T-cell (primary cell): ENCODE measurements at regions not wholly inside any gene's neighbourhood (a gene's known extent, or its start where the extent isn't known, plus 50 kb on each side); places are given as distances from the start of the nearest gene placed in this dataset.

ENCODE experiments used
- ATAC-seq, 4 experiments: fragments of 200-7000 bp in 3 of 4; fragments of 150-1000 bp in 1 of 4; cut with Tn5 transposase; replicated peaks in 1 of 4; 1 replicate in 3 of 4; 2 replicates in 1 of 4; pipeline ENCODE4 v1.10.0; 2021; ENCODE audit warnings: moderate library complexity in 3 of 4, mild to moderate bottlenecking in 2 of 4, moderate number of reproducible peaks in 1 of 4
- CTCF ChIA-PET, 2 donors: fragments of 300-600 bp; sonication (Branson Sonifier 250); formaldehyde crosslinking; loops; one replicate each; lab custom pipeline; 2022; ENCODE audit warnings: antibody characterized with exemption in 2 of 2; lab: Charles Lee
- POLR2A ChIA-PET, 2 donors: fragments of 300-600 bp; sonication (Branson Sonifier 250); formaldehyde crosslinking; loops; one replicate each; lab custom pipeline; 2022; ENCODE audit warnings: antibody characterized with exemption in 2 of 2; lab: Charles Lee
- DNase-seq, 35 experiments: peaks; one replicate each; pipeline versions ENCODE4 v3.0.0 to v3.0.0-alpha.2; 2013 to 2023
- H3K27ac ChIP-seq: one replicate; pipeline ENCODE4 v1.5.1; 2013; ENCODE audit warnings: low read length
- H3K27me3 ChIP-seq, 2 experiments: replicated peaks in 1 of 2; 1 replicate in 1 of 2; 2 replicates in 1 of 2; pipeline versions ENCODE4 v1.6.1 to v1.7.0; 2013; ENCODE audit warnings: low read length in 1 of 2, mixed read lengths in 1 of 2; ENCODE audit not compliant: control insufficient read depth in 2 of 2, insufficient read depth in 2 of 2; ENCODE audit errors: extremely low read depth in 1 of 2
- H3K36me3 ChIP-seq, 2 donors: 1 replicate in 1 of 2; 2 replicates in 1 of 2; pipeline versions ENCODE4 v1.6.1 to v1.7.0; 2013; ENCODE audit warnings: low read length in 1 of 2; ENCODE audit not compliant: control insufficient read depth in 2 of 2, insufficient read depth in 1 of 2; ENCODE audit errors: extremely low read depth in 1 of 2
- H3K4me1 ChIP-seq, 2 experiments: 1 replicate in 1 of 2; 2 replicates in 1 of 2; pipeline versions ENCODE4 v1.6.1 to v1.7.0; 2013; ENCODE audit warnings: low read length in 2 of 2, mixed read lengths in 1 of 2; ENCODE audit not compliant: insufficient read depth in 2 of 2, control insufficient read depth in 1 of 2; ENCODE audit errors: extremely low read depth in 1 of 2
- H3K4me3 ChIP-seq, 2 donors: 1 replicate in 1 of 2; 2 replicates in 1 of 2; pipeline versions ENCODE4 v1.5.1 to v1.7.0; 2013; ENCODE audit warnings: mild to moderate bottlenecking in 2 of 2, low read length in 1 of 2, moderate library complexity in 1 of 2; ENCODE audit not compliant: control insufficient read depth in 1 of 2; ENCODE audit errors: extremely low read depth in 1 of 2
- H3K9me3 ChIP-seq: 2 replicates; pipeline ENCODE4 v1.7.0; 2013
- H3K27ac Mint-ChIP-seq, 2 donors: one replicate each; pipeline ENCODE4 v1.8.0; 2020 to 2021; ENCODE audit warnings: mild to moderate bottlenecking in 2 of 2, mixed read lengths in 2 of 2
- H3K27me3 Mint-ChIP-seq, 2 donors: one replicate each; pipeline ENCODE4 v1.8.0; 2021 to 2022; ENCODE audit warnings: mixed read lengths in 2 of 2
- H3K36me3 Mint-ChIP-seq: one replicate; pipeline ENCODE4 v1.8.0; 2021; ENCODE audit warnings: mixed read lengths
- H3K4me1 Mint-ChIP-seq, 3 donors: one replicate each; pipeline ENCODE4 v1.8.0; 2020 to 2022; ENCODE audit warnings: mixed read lengths in 3 of 3, mild to moderate bottlenecking in 1 of 3
- H3K4me3 Mint-ChIP-seq, 3 donors: one replicate each; pipeline ENCODE4 v1.8.0; 2020 to 2022; ENCODE audit warnings: mild to moderate bottlenecking in 3 of 3, mixed read lengths in 3 of 3, moderate library complexity in 3 of 3
- H3K9me3 Mint-ChIP-seq, 3 donors: one replicate each; pipeline ENCODE4 v1.8.0; 2020 to 2022; ENCODE audit warnings: mixed read lengths in 3 of 3
- WGBS: methylation state at CpG from one replicate; pipeline ENCODE4 v1.1.5; 2013; ENCODE audit warnings: missing lambda C conversion rate; ENCODE audit not compliant: insufficient coverage; 5-methylcytosine and 5-hydroxymethylcytosine counted together

GRCh38 chr20:50251383-50251748, 60.7 kb downstream of the CEBPB start:
- WGBS, result 90% methylated on average over 10 of the region's 11 CpGs
- Mint-ChIP-seq H3K4me1 (no peaks in the 10 kb centered on the region), H3K9me3 (no peaks in the 10 kb centered on the region), H3K27me3 (peaks cover 0 to 2% of the 10 kb centered on the region in 2 donors), H3K4me3 (no peak overlapping the region), H3K27ac (no peak overlapping the region), H3K36me3 (no peaks in the 10 kb centered on the region)
- no peaks in the 10 kb centered on the region for H3K4me1 ChIP-seq
- no peak for DNase-seq
- no peaks in the 10 kb centered on the region for H3K36me3 ChIP-seq
- POLR2A ChIA-PET, result no interaction called here
- H3K9me3 ChIP-seq, result no peaks in the 10 kb centered on the region
- peaks cover 0 to 22% of the 10 kb centered on the region in 2 experiments for H3K27me3 ChIP-seq
- no peak for ATAC-seq
- H3K27ac ChIP-seq, result no peak overlapping the region
- CTCF ChIA-PET, result no interaction called here
- H3K4me3 ChIP-seq, result no peak overlapping the region

- no peak overlapping the region for H3K27ac Mint-ChIP-seq
- POLR2A ChIA-PET, result no interaction called here
Measured at GRCh38 chr20:50251992-50252511, 61.4 kb downstream of the CEBPB start.

GRCh38 chr20:50252701-50253100, 62.1 kb downstream of the CEBPB start:
- H3K9me3 ChIP-seq, result no peaks in the 10 kb centered on the region
- Mint-ChIP-seq H3K27me3 (peaks cover 0 to 2% of the 10 kb centered on the region in 2 donors), H3K27ac (no peak overlapping the region), H3K36me3 (no peaks in the 10 kb centered on the region), H3K9me3 (no peaks in the 10 kb centered on the region), H3K4me1 (no peaks in the 10 kb centered on the region), H3K4me3 (no peak overlapping the region)
- 72% methylated on average over 6 of the region's 7 CpGs for WGBS
- peaks cover 0 to 19% of the 10 kb centered on the region in 2 experiments for H3K27me3 ChIP-seq
- no peak overlapping the region for H3K27ac ChIP-seq
- no peaks in the 10 kb centered on the region for H3K4me1 ChIP-seq
- ChIA-PET POLR2A (no interaction called here), CTCF (no interaction called here)
- no peak for DNase-seq
- no peak overlapping the region for H3K4me3 ChIP-seq
- ATAC-seq, result no peak
- H3K36me3 ChIP-seq, result no peaks in the 10 kb centered on the region

More at GRCh38 chr20:50251992-50252511, 61.4 kb downstream of the CEBPB start:
- DNase-seq (no peak), ATAC-seq (no peak)
- H3K36me3 Mint-ChIP-seq, result no peaks in the 10 kb centered on the region
- Histone ChIP-seq H3K4me1 (no peaks in the 10 kb centered on the region), H3K27me3 (peaks cover 0 to 22% of the 10 kb centered on the region in 2 experiments), H3K4me3 (no peak overlapping the region), H3K27ac (no peak overlapping the region), H3K36me3 (no peaks in the 10 kb centered on the region), H3K9me3 (no peaks in the 10 kb centered on the region)
- peaks cover 0 to 2% of the 10 kb centered on the region in 2 donors for H3K27me3 Mint-ChIP-seq
- WGBS, result 81% methylated on average over 4 of the region's 7 CpGs
- H3K4me3 Mint-ChIP-seq, result no peak overlapping the region
- H3K4me1 Mint-ChIP-seq, result no peaks in the 10 kb centered on the region
- H3K9me3 Mint-ChIP-seq, result no peaks in the 10 kb centered on the region
- CTCF ChIA-PET, result no interaction called here

- no peaks in the 10 kb centered on the region for H3K9me3 ChIP-seq
- no peak for DNase-seq
- no peak overlapping the region for H3K27ac Mint-ChIP-seq
- ChIA-PET POLR2A (no interaction called here), CTCF (no interaction called here)
- ATAC-seq, result no peak
- no peak overlapping the region for H3K4me3 ChIP-seq
- peaks cover 0 to 18% of the 10 kb centered on the region in 2 experiments for H3K27me3 ChIP-seq
- no peaks in the 10 kb centered on the region for H3K4me1 Mint-ChIP-seq
- H3K4me3 Mint-ChIP-seq, result no peak overlapping the region
- no peaks in the 10 kb centered on the region for H3K36me3 Mint-ChIP-seq
- H3K4me1 ChIP-seq, result no peaks in the 10 kb centered on the region
- H3K27me3 Mint-ChIP-seq, result peaks cover 0 to 2% of the 10 kb centered on the region in 2 donors
- no peaks in the 10 kb centered on the region for H3K36me3 ChIP-seq
- WGBS, result 87% methylated on average over 6 of the region's 10 CpGs
- H3K27ac ChIP-seq, result no peak overlapping the region
- no peaks in the 10 kb centered on the region for H3K9me3 Mint-ChIP-seq
Measured at GRCh38 chr20:50253101-50253500, 62.5 kb downstream of the CEBPB start.

GRCh38 chr20:50254466-50255079, 63.9 kb downstream of the CEBPB start:
- H3K4me3 Mint-ChIP-seq, result no peak overlapping the region
- peaks cover 0 to 2% of the 10 kb centered on the region in 2 donors for H3K27me3 Mint-ChIP-seq
- no peaks in the 10 kb centered on the region for H3K36me3 ChIP-seq
- H3K27ac Mint-ChIP-seq, result no peak overlapping the region
- peaks cover 0 to 15% of the 10 kb centered on the region in 2 experiments for H3K27me3 ChIP-seq
- no peaks in the 10 kb centered on the region for H3K4me1 ChIP-seq
- no peaks in the 10 kb centered on the region for H3K9me3 ChIP-seq
- DNase-seq (no peak), ATAC-seq (no peak)
- ChIA-PET POLR2A (no interaction called here), CTCF (interaction anchor here in 1 of 2 donors (0.7 kb wide), 1 partner anchor 146 kb away, joined by 3 read pairs; no protein-coding TSS in a partner anchor)
- H3K36me3 Mint-ChIP-seq, result no peaks in the 10 kb centered on the region
- H3K4me1 Mint-ChIP-seq, result peaks cover 0 to 4% (median 0%) of the 10 kb centered on the region in 3 donors
- no peak overlapping the region for H3K27ac ChIP-seq
- no peak overlapping the region for H3K4me3 ChIP-seq
- 91% methylated on average over 8 of the region's 11 CpGs for WGBS
- H3K9me3 Mint-ChIP-seq, result no peaks in the 10 kb centered on the region

GRCh38 chr20:50256577-50256976, 65.9 kb downstream of the CEBPB start:
- H3K4me1 Mint-ChIP-seq, result peaks cover 0 to 9% (median 0%) of the 10 kb centered on the region in 3 donors
- ChIA-PET CTCF (no interaction called here), POLR2A (no interaction called here)

More at GRCh38 chr20:50256577-50256976, 65.9 kb downstream of the CEBPB start:
- Histone ChIP-seq H3K4me1 (no peaks in the 10 kb centered on the region), H3K9me3 (no peaks in the 10 kb centered on the region), H3K27ac (no peak overlapping the region), H3K27me3 (peaks cover 0 to 3% of the 10 kb centered on the region in 2 experiments), H3K36me3 (no peaks in the 10 kb centered on the region), H3K4me3 (no peak overlapping the region)
- ATAC-seq, result no peak
- H3K27ac Mint-ChIP-seq, result no peak overlapping the region
- no peaks in the 10 kb centered on the region for H3K36me3 Mint-ChIP-seq
- no peaks in the 10 kb centered on the region for H3K9me3 Mint-ChIP-seq
- no peak for DNase-seq
- WGBS, result 61% methylated on average over 4 of the region's 6 CpGs
- H3K4me3 Mint-ChIP-seq, result no peak overlapping the region
- peaks cover 0 to 2% of the 10 kb centered on the region in 2 donors for H3K27me3 Mint-ChIP-seq
